ENCODE measurements at regions not wholly inside any gene's neighbourhood (a gene's known extent, or its start where the extent isn't known, plus 50 kb on each side); places are given as distances from the start of the nearest gene placed in this dataset.

DNA sequence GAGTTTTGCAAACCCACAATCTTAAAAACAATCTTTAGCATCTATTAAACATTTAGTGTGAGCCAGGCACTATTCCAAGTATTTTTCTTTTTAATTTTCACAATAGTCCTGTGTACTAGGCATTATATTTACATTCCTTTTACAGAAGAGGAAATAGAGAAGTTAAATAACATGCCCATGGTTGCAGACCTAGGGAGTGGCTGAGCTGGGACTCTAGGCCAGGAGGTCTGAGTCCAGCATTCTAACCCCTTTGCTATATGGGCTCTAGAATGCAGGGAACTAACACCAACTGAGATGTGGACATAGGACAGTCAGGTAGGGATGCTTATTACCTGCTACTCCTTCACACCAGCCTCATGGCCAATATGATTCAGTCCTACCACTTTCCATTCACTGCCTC is 243.8 kb downstream of the XPNPEP1 start:
- H3K27me3 ChIP-seq (ENCODE audit: low read length) = no peaks in the 10 kb centered on the region
- no peak overlapping the region for H3K9ac ChIP-seq (ENCODE audit: low read length)
- no peaks in the 10 kb centered on the region for H3K36me3 ChIP-seq (ENCODE audit: low read length)
- H3K4me2 ChIP-seq (ENCODE audit: low read depth, low read length, poor library complexity, severe bottlenecking) = no peak overlapping the region
- H3F3A ChIP-seq (ENCODE audit: insufficient read depth) = no peaks in the 10 kb centered on the region
- H3K9me3 ChIP-seq (ENCODE audit: insufficient read depth, low read length) = no peaks in the 10 kb centered on the region
- no peak overlapping the region for H3K27ac ChIP-seq (ENCODE audit: low read depth, low read length)
- H3K4me3 ChIP-seq (ENCODE audit: insufficient read depth, low read length, poor library complexity, severe bottlenecking) = no peak overlapping the region
- TF ChIP-seq, protein P1, sequence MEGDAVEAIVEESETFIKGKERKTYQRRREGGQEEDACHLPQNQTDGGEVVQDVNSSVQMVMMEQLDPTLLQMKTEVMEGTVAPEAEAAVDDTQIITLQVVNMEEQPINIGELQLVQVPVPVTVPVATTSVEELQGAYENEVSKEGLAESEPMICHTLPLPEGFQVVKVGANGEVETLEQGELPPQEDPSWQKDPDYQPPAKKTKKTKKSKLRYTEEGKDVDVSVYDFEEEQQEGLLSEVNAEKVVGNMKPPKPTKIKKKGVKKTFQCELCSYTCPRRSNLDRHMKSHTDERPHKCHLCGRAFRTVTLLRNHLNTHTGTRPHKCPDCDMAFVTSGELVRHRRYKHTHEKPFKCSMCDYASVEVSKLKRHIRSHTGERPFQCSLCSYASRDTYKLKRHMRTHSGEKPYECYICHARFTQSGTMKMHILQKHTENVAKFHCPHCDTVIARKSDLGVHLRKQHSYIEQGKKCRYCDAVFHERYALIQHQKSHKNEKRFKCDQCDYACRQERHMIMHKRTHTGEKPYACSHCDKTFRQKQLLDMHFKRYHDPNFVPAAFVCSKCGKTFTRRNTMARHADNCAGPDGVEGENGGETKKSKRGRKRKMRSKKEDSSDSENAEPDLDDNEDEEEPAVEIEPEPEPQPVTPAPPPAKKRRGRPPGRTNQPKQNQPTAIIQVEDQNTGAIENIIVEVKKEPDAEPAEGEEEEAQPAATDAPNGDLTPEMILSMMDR (IDR thresholded peaks at IDR 0.05; ENCODE audit: insufficient read depth, low read length, poor library complexity, severe bottlenecking) = no peak
- TF ChIP-seq EZH2phosphoT487 (conservative IDR thresholded peaks at IDR 0.05; ENCODE audit: low read length) = no peak
- no peaks in the 10 kb centered on the region for H3K9me2 ChIP-seq (replicated peaks; ENCODE audit: insufficient read depth, low read length)
- H4K20me1 ChIP-seq (ENCODE audit: low read depth, low read length) = no peaks in the 10 kb centered on the region
- H3K79me2 ChIP-seq (ENCODE audit: insufficient read depth, low read length) = no peaks in the 10 kb centered on the region
- no peak overlapping the region for H2AFZ ChIP-seq (ENCODE audit: low read depth, low read length, severe bottlenecking)

GRCh38 chr10:109678857-109679256 is 244.5 kb downstream of the XPNPEP1 start:
- no peak overlapping the region for H3K4me2 ChIP-seq (ENCODE audit: low read depth, low read length, poor library complexity, severe bottlenecking)

DNA sequence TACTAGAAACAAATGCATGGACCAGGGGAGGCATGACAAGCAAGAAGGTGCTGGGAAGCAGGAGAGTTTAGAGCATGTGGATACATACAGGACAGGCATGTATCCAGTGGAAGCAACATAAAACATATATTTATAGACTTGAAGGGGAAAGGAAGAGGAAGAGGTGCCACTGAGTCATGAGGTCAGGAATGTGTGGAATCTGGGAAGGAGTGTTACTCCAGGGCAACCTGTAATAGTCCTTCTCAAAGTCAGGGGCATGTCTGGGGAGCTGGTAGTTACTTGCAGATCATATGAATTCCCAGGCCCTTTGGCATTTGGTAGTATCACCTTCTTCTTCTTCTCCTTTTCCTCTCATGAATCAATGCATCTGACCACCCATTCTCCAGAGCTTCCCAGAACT is 246.6 kb downstream of the XPNPEP1 start:
- no peaks in the 10 kb centered on the region for H3K9me2 ChIP-seq (replicated peaks; ENCODE audit: insufficient read depth, low read length)
- H2AFZ ChIP-seq (ENCODE audit: low read depth, low read length, severe bottlenecking) = no peak overlapping the region
- no peaks in the 10 kb centered on the region for H3F3A ChIP-seq (ENCODE audit: insufficient read depth)
- no peak overlapping the region for H3K4me2 ChIP-seq (ENCODE audit: low read depth, low read length, poor library complexity, severe bottlenecking)
- no peaks in the 10 kb centered on the region for H3K79me2 ChIP-seq (ENCODE audit: insufficient read depth, low read length)
- TF ChIP-seq, protein P1 (IDR thresholded peaks at IDR 0.05; ENCODE audit: insufficient read depth, low read length, poor library complexity, severe bottlenecking) = no peak
- TF ChIP-seq EZH2phosphoT487 (conservative IDR thresholded peaks at IDR 0.05; ENCODE audit: low read length) = no peak
- H3K27ac ChIP-seq (ENCODE audit: low read depth, low read length) = no peak overlapping the region
- no peak overlapping the region for H3K9ac ChIP-seq (ENCODE audit: low read length)
- H3K27me3 ChIP-seq (ENCODE audit: low read length) = no peaks in the 10 kb centered on the region
- no peaks in the 10 kb centered on the region for H4K20me1 ChIP-seq (ENCODE audit: low read depth, low read length)
- no peaks in the 10 kb centered on the region for H3K36me3 ChIP-seq (ENCODE audit: low read length)
- no peaks in the 10 kb centered on the region for H3K9me3 ChIP-seq (ENCODE audit: insufficient read depth, low read length)
- H3K4me3 ChIP-seq (ENCODE audit: insufficient read depth, low read length, poor library complexity, severe bottlenecking) = no peak overlapping the region

More at GRCh38 chr10:109678857-109679256, 244.5 kb downstream of the XPNPEP1 start:
- no peaks in the 10 kb centered on the region for H3F3A ChIP-seq (ENCODE audit: insufficient read depth)
- no peak overlapping the region for H3K9ac ChIP-seq (ENCODE audit: low read length)
- no peaks in the 10 kb centered on the region for H3K9me2 ChIP-seq (replicated peaks; ENCODE audit: insufficient read depth, low read length)
- no peak for TF ChIP-seq EZH2phosphoT487 (conservative IDR thresholded peaks at IDR 0.05; ENCODE audit: low read length)
- TF ChIP-seq, protein P1 (IDR thresholded peaks at IDR 0.05; ENCODE audit: insufficient read depth, low read length, poor library complexity, severe bottlenecking) = no peak
- H3K36me3 ChIP-seq (ENCODE audit: low read length) = no peaks in the 10 kb centered on the region
- H3K27ac ChIP-seq (ENCODE audit: low read depth, low read length) = no peak overlapping the region
- no peak overlapping the region for H2AFZ ChIP-seq (ENCODE audit: low read depth, low read length, severe bottlenecking)
- no peaks in the 10 kb centered on the region for H4K20me1 ChIP-seq (ENCODE audit: low read depth, low read length)
- no peaks in the 10 kb centered on the region for H3K9me3 ChIP-seq (ENCODE audit: insufficient read depth, low read length)
- no peak overlapping the region for H3K4me3 ChIP-seq (ENCODE audit: insufficient read depth, low read length, poor library complexity, severe bottlenecking)
- H3K27me3 ChIP-seq (ENCODE audit: low read length) = no peaks in the 10 kb centered on the region
- H3K79me2 ChIP-seq (ENCODE audit: insufficient read depth, low read length) = no peaks in the 10 kb centered on the region
